GM23248 (cell line): ENCODE measurements at regions not wholly inside any gene's neighbourhood (a gene's known extent, or its start where the extent isn't known, plus 50 kb on each side); places are given as distances from the start of the nearest gene placed in this dataset.

Experiments
- DNase-seq: peaks from one replicate; pipeline ENCODE4 v3.0.0-alpha.2; 2015
- H2AFZ ChIP-seq: fragments of 200-600 bp; sonication (generic); 2 replicates; pipeline ENCODE4 v1.6.1; 2016; ENCODE audit warnings: antibody characterized with exemption
- H3F3A ChIP-seq: fragments of 200-600 bp; sonication (generic); 2 replicates; pipeline ENCODE4 v1.6.1; 2016; ENCODE audit warnings: mild to moderate bottlenecking, antibody characterized with exemption, mixed run types; ENCODE audit not compliant: insufficient read depth
- H3K27ac ChIP-seq: fragments of 200-600 bp; sonication (generic); 2 replicates; pipeline ENCODE4 v1.5.1; 2016; ENCODE audit warnings: mild to moderate bottlenecking
- H3K27me3 ChIP-seq: fragments of 200-600 bp; sonication (generic); replicated peaks from 2 replicates; pipeline ENCODE4 v1.6.1; 2016; ENCODE audit warnings: mild to moderate bottlenecking; ENCODE audit not compliant: insufficient read depth
- H3K36me3 ChIP-seq: fragments of 200-600 bp; sonication (generic); 2 replicates; pipeline ENCODE4 v1.6.1; 2016; ENCODE audit warnings: low read depth, mild to moderate bottlenecking
- H3K4me1 ChIP-seq: fragments of 200-600 bp; sonication (generic); 2 replicates; pipeline ENCODE4 v1.6.1; 2016; ENCODE audit warnings: mild to moderate bottlenecking; ENCODE audit not compliant: insufficient read depth
- H3K4me2 ChIP-seq: fragments of 200-600 bp; sonication (generic); one replicate; pipeline ENCODE4 v1.6.1; 2016; ENCODE audit warnings: mild to moderate bottlenecking; ENCODE audit not compliant: unreplicated experiment
- H3K4me3 ChIP-seq: fragments of 200-600 bp; sonication (generic); 2 replicates; pipeline ENCODE4 v1.5.1; 2016; ENCODE audit warnings: mild to moderate bottlenecking
- H3K79me2 ChIP-seq: fragments of 200-600 bp; sonication (generic); 2 replicates; pipeline ENCODE4 v1.6.1; 2016; ENCODE audit warnings: mild to moderate bottlenecking; ENCODE audit not compliant: insufficient read depth
- H3K9ac ChIP-seq: fragments of 200-600 bp; sonication (generic); 2 replicates; pipeline ENCODE4 v1.6.1; 2016; ENCODE audit warnings: mild to moderate bottlenecking
- H3K9me2 ChIP-seq: fragments of 200-600 bp; sonication (generic); 2 replicates; pipeline ENCODE4 v1.6.1; 2016; ENCODE audit warnings: mixed run types, mild to moderate bottlenecking, moderate library complexity; ENCODE audit not compliant: insufficient read depth
- H3K9me3 ChIP-seq: fragments of 200-600 bp; sonication (generic); one replicate; pipeline ENCODE4 v1.6.1; 2017; ENCODE audit warnings: low read depth
- H4K20me1 ChIP-seq: fragments of 200-600 bp; sonication (generic); 2 replicates; pipeline ENCODE4 v1.6.0; 2016; ENCODE audit not compliant: insufficient read depth
- EZH2 ChIP-seq: fragments of 200-600 bp; sonication (generic); IDR thresholded peaks from 2 replicates; pipeline ENCODE4 v1.6.1; 2018; ENCODE audit warnings: antibody characterized with exemption, mild to moderate bottlenecking; ENCODE audit not compliant: insufficient read depth, poor library complexity, severe bottlenecking
- EZH2phosphoT487 ChIP-seq: fragments of 200-600 bp; sonication (generic); IDR thresholded peaks from 2 replicates; pipeline ENCODE4 v1.6.1; 2018; ENCODE audit warnings: antibody characterized with exemption, moderate library complexity, mild to moderate bottlenecking, low read depth; ENCODE audit not compliant: insufficient read depth
- WGBS, 2 experiments: methylation state at CpG; one replicate each; pipeline ENCODE4 v1.1.6; 2015 to 2017; ENCODE audit warnings: low lambda C conversion rate in 2 of 2, low coverage in 1 of 2; ENCODE audit errors: missing lambda C conversion rate in 2 of 2; 5-methylcytosine and 5-hydroxymethylcytosine counted together
- in situ Hi-C: fragments of 300-500 bp; cut with MboI; formaldehyde crosslinking; loops from 2 replicates; pipeline ENCODE4 v1.15.0; 2020

DNA sequence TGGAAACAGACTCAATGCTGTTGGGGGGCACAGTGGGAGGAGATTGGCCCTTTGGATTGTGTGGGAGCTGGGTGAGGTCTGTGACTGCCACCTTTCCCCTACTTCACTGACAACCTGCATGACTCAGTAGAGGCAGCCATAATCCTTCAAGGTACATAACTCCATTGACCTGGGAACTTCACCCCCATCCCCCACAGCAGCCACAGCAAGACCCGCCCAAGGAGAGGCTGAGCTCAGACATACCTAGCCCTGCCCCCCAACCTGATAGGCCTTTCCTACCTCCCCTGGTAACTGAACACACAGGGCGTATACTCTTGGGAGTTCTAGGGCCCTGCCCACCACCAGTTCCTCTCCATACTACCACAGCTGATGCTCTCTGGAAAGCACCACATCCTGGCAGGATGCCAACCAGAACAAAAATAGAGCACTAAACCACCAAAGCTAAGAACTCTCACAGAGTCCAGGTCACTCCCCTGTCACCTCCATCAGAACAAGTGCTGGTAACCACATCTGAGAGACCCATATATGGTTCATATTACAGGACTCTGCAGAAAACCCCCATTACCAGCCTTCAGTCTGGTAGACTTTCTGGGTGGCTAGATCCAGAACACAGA, 703.9 kb downstream of the FSCB start:
- Histone ChIP-seq H3K27me3 (no peaks in the 10 kb centered on the region), H4K20me1 (no peaks in the 10 kb centered on the region), H3K79me2 (no peaks in the 10 kb centered on the region), H3K4me3 (no peak overlapping the region), H3K9me2 (no peaks in the 10 kb centered on the region), H3F3A (no peaks in the 10 kb centered on the region), H3K36me3 (no peaks in the 10 kb centered on the region), H3K9ac (no peak overlapping the region), H3K4me2 (no peak overlapping the region), H3K4me1 (no peaks in the 10 kb centered on the region), H3K9me3 (no peaks in the 10 kb centered on the region), H2AFZ (no peak overlapping the region), H3K27ac (no peak overlapping the region)
- WGBS, 2 experiments = 40 to 55% methylated on average over 2 of the region's 2 CpGs
- TF ChIP-seq EZH2phosphoT487 = no peak
- no peak for DNase-seq
- in situ Hi-C loops = no loop called here

DNA sequence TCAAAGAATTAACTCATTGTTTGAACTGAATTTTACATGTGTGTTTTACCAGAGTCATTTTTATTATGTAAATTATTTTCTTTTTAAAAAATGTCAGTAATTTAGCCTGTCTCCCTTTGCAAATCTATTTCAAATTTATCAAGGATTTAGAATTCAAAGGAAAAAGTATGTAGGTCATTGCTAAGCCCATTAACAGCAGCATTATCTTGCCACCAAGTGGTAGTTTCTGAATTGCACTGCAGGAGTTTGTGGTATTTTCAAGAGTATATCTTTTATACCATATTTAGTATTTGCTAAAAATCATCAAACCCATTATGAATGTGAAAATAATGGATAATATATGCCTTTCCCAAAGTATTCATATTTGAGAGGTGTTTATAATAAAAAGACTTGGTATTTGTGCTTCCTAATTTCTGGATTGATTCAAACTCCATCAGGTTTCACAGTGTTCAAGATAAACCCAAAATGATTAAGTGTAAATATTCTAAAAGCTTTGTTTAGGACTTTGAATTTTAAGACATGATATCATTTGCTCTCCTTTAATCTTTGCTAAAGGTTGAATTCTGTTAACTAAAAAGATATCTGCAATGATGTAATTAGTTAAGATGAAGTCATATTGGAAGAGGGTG, 711.4 kb downstream of the FSCB start:
- H2AFZ ChIP-seq = no peak overlapping the region
- no peaks in the 10 kb centered on the region for H3K36me3 ChIP-seq
- no peaks in the 10 kb centered on the region for H3K27me3 ChIP-seq
- peak; percentile 1 for DNase-seq
- no peak for TF ChIP-seq EZH2
- TF ChIP-seq EZH2phosphoT487 = no peak
- H3K27ac ChIP-seq = no peak overlapping the region
- no peaks in the 10 kb centered on the region for H3F3A ChIP-seq
- in situ Hi-C loops = no loop called here
- H3K9me3 ChIP-seq = no peaks in the 10 kb centered on the region
- H3K4me2 ChIP-seq = no peak overlapping the region
- H3K4me3 ChIP-seq = no peak overlapping the region
- no peaks in the 10 kb centered on the region for H3K9me2 ChIP-seq
- H3K79me2 ChIP-seq = no peaks in the 10 kb centered on the region
- no peaks in the 10 kb centered on the region for H4K20me1 ChIP-seq
- H3K9ac ChIP-seq = no peak overlapping the region
- H3K4me1 ChIP-seq = no peaks in the 10 kb centered on the region

DNA sequence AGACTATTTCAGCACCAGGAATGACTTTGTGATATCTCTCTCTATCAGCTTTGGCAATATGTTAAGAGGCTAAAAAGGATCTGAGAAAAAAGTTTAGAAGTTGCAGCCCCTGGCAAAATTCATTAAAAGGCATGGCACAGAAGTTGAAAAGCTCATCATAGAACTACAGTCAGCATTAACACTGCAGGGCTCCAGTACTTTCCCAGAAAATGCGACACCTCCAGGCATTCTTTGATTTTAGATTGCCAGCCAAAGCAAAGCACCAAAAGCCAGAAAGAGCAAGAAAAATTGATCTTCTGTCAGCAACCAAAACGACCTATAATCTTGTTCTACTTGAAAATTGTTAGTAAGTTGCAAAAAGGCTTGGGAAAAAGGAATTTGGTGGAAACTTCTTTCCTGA, 713.5 kb downstream of the FSCB start:
- H3K27me3 ChIP-seq = no peaks in the 10 kb centered on the region
- no peaks in the 10 kb centered on the region for H3K4me1 ChIP-seq
- H3K36me3 ChIP-seq = no peaks in the 10 kb centered on the region
- no peaks in the 10 kb centered on the region for H3F3A ChIP-seq
- TF ChIP-seq EZH2 = no peak
- TF ChIP-seq EZH2phosphoT487 = no peak
- H3K9me2 ChIP-seq = no peaks in the 10 kb centered on the region
- H4K20me1 ChIP-seq = no peaks in the 10 kb centered on the region
- no peak overlapping the region for H3K4me3 ChIP-seq
- in situ Hi-C loops = no loop called here
- no peak overlapping the region for H3K4me2 ChIP-seq
- no peak overlapping the region for H2AFZ ChIP-seq
- no peaks in the 10 kb centered on the region for H3K79me2 ChIP-seq
- no peak overlapping the region for H3K27ac ChIP-seq
- 3 to 5% methylated on average over 2 of the region's 2 CpGs for WGBS, 2 experiments
- H3K9ac ChIP-seq = no peak overlapping the region
- no peak for DNase-seq
- no peaks in the 10 kb centered on the region for H3K9me3 ChIP-seq

DNA sequence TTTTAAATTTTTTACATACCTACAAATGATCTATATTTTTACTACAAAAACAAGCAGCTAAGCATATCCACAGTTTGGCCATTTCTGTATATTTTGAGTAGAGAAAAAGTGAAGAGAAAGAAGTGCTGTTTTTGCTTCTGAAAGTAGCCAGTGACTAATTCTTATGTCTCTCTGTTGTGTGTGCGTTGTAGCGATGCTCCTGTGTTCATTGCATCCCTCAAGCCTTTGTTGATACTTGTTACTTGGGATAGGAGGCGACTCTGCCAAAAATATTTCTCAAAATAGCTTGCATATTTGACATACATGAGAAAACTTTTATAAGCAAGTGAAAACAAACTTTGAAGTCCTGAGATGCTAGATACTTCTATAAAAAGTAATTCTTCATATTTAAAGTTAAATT, 714.1 kb downstream of the FSCB start:
- Histone ChIP-seq H3F3A (no peaks in the 10 kb centered on the region), H3K79me2 (no peaks in the 10 kb centered on the region), H3K9ac (no peak overlapping the region), H3K36me3 (no peaks in the 10 kb centered on the region), H3K9me3 (no peaks in the 10 kb centered on the region), H3K4me3 (no peak overlapping the region), H2AFZ (no peak overlapping the region), H3K4me2 (no peak overlapping the region), H4K20me1 (no peaks in the 10 kb centered on the region), H3K27me3 (no peaks in the 10 kb centered on the region), H3K9me2 (no peaks in the 10 kb centered on the region), H3K4me1 (no peaks in the 10 kb centered on the region), H3K27ac (no peak overlapping the region)
- WGBS, 2 experiments = 27 to 30% methylated on average over 3 of the region's 3 CpGs
- TF ChIP-seq EZH2phosphoT487 (no peak), EZH2 (no peak)
- no peak for DNase-seq
- in situ Hi-C loops = no loop called here

DNA sequence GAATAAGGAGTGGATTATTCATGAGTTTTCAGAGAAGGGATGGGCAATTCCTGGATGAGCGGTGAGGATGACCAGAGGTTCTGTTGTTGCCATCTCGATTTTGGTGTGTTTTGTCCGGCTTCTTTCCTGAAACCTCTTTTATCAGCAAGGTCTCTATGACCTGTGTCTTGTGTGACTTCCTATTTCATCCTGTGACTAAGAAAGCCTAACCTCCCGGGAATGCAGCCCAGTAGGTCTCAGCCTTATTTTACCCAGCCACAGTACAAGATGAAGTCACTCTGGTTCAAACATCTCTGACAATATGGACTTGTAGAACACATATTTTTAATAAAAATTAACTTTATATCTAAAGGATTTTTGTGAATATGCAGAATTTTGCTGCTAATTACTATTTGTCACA, 716.4 kb downstream of the FSCB start:
- H3K27ac ChIP-seq = no peak overlapping the region
- WGBS, 2 experiments = 51 to 63% methylated on average over 4 of the region's 4 CpGs
- no peaks in the 10 kb centered on the region for H4K20me1 ChIP-seq
- H3K9me3 ChIP-seq = no peaks in the 10 kb centered on the region
- H2AFZ ChIP-seq = no peak overlapping the region
- no peaks in the 10 kb centered on the region for H3F3A ChIP-seq
- TF ChIP-seq EZH2 (no peak), EZH2phosphoT487 (no peak)
- no peaks in the 10 kb centered on the region for H3K27me3 ChIP-seq
- no peak for DNase-seq
- H3K4me1 ChIP-seq = no peaks in the 10 kb centered on the region
- no peak overlapping the region for H3K9ac ChIP-seq
- no peak overlapping the region for H3K4me3 ChIP-seq
- in situ Hi-C loops = no loop called here
- H3K79me2 ChIP-seq = no peaks in the 10 kb centered on the region
- H3K9me2 ChIP-seq = no peaks in the 10 kb centered on the region
- no peaks in the 10 kb centered on the region for H3K36me3 ChIP-seq
- no peak overlapping the region for H3K4me2 ChIP-seq
